ENCODE measurements at regions not wholly inside any gene's neighbourhood (a gene's known extent, or its start where the extent isn't known, plus 50 kb on each side); places are given as distances from the start of the nearest gene placed in this dataset.

- Mint-ChIP-seq H3K36me3 (ENCODE audit: insufficient read depth, unreplicated experiment) (no peaks in the 10 kb centered on the region), H3K9me3 (ENCODE audit: low read depth, unreplicated experiment) (no peaks in the 10 kb centered on the region), H3K4me1 (ENCODE audit: low read depth, unreplicated experiment) (no peaks in the 10 kb centered on the region), H3K27ac (ENCODE audit: unreplicated experiment) (no peak overlapping the region), H3K27me3 (ENCODE audit: unreplicated experiment) (no peaks in the 10 kb centered on the region), H3K4me3 (ENCODE audit: low read depth, unreplicated experiment) (no peak overlapping the region)
- TF ChIP-seq CTCF (IDR thresholded peaks at IDR 0.05; ENCODE audit: unreplicated experiment), result no peak
- BruUV-seq (replicated peaks), result no TSS peak
- intact Hi-C loops (cut with micrococcal nuclease; ENCODE audit: unreplicated experiment), result no loop called here
- CTCF ChIA-PET, result no interaction called here
- DNase-seq, result no peak
These were observed 530.7 kb upstream of the ADGRL2 start for GRCh38 chr1:81270051-81270450.

- Mint-ChIP-seq H3K36me3 (ENCODE audit: insufficient read depth, unreplicated experiment) (no peaks in the 10 kb centered on the region), H3K9me3 (ENCODE audit: low read depth, unreplicated experiment) (no peaks in the 10 kb centered on the region), H3K27me3 (ENCODE audit: unreplicated experiment) (no peaks in the 10 kb centered on the region), H3K4me1 (ENCODE audit: low read depth, unreplicated experiment) (no peaks in the 10 kb centered on the region), H3K4me3 (ENCODE audit: low read depth, unreplicated experiment) (no peak overlapping the region), H3K27ac (ENCODE audit: unreplicated experiment) (no peak overlapping the region)
- TF ChIP-seq CTCF (IDR thresholded peaks at IDR 0.05; ENCODE audit: unreplicated experiment), result no peak
- CTCF ChIA-PET, result no interaction called here
- no TSS peak for BruUV-seq (replicated peaks)
- DNase-seq, result no peak
- intact Hi-C loops (cut with micrococcal nuclease; ENCODE audit: unreplicated experiment), result no loop called here
These were observed 535.8 kb upstream of the ADGRL2 start for GRCh38 chr1:81264976-81265375.

- Mint-ChIP-seq H3K4me3 (ENCODE audit: low read depth, unreplicated experiment) (no peak overlapping the region), H3K27me3 (ENCODE audit: unreplicated experiment) (no peaks in the 10 kb centered on the region), H3K27ac (ENCODE audit: unreplicated experiment) (no peak overlapping the region), H3K9me3 (ENCODE audit: low read depth, unreplicated experiment) (peaks cover 4% of the 10 kb centered on the region), H3K36me3 (ENCODE audit: insufficient read depth, unreplicated experiment) (no peaks in the 10 kb centered on the region), H3K4me1 (ENCODE audit: low read depth, unreplicated experiment) (no peaks in the 10 kb centered on the region)
- intact Hi-C loops (cut with micrococcal nuclease; ENCODE audit: unreplicated experiment), result no loop called here
- BruUV-seq (replicated peaks), result no TSS peak
- CTCF ChIA-PET, result no interaction called here
- no peak for DNase-seq
- no peak for TF ChIP-seq CTCF (IDR thresholded peaks at IDR 0.05; ENCODE audit: unreplicated experiment)
These were observed 540.9 kb upstream of the ADGRL2 start for GRCh38 chr1:81259625-81260411.

- H3K4me3 Mint-ChIP-seq (ENCODE audit: low read depth, unreplicated experiment), result no peak overlapping the region
- no peak for DNase-seq
- H3K4me1 Mint-ChIP-seq (ENCODE audit: low read depth, unreplicated experiment), result no peaks in the 10 kb centered on the region
- intact Hi-C loops (cut with micrococcal nuclease; ENCODE audit: unreplicated experiment), result no loop called here
- CTCF ChIA-PET, result no interaction called here
- TF ChIP-seq CTCF (IDR thresholded peaks at IDR 0.05; ENCODE audit: unreplicated experiment), result no peak
- H3K27me3 Mint-ChIP-seq (ENCODE audit: unreplicated experiment), result no peaks in the 10 kb centered on the region
- no peaks in the 10 kb centered on the region for H3K36me3 Mint-ChIP-seq (ENCODE audit: insufficient read depth, unreplicated experiment)
- BruUV-seq (replicated peaks), result no TSS peak
- no peak overlapping the region for H3K27ac Mint-ChIP-seq (ENCODE audit: unreplicated experiment)
- peaks cover 4% of the 10 kb centered on the region for H3K9me3 Mint-ChIP-seq (ENCODE audit: low read depth, unreplicated experiment)
These were observed 546.2 kb upstream of the ADGRL2 start for GRCh38 chr1:81254560-81254959.
